ENCODE measurements at regions not wholly inside any gene's neighbourhood (a gene's known extent, or its start where the extent isn't known, plus 50 kb on each side); places are given as distances from the start of the nearest gene placed in this dataset.
A peak's percentile ranks its signal among the peaks of the same experiment; 100 is the strongest.

GRCh38 chr5:136768457-136768856 is 403.1 kb upstream of the TRPC7 start:
- ChIA-PET POLR2A (ENCODE audit: partially characterized antibody) (no interaction called here), CTCF (ENCODE audit: partially characterized antibody) (interaction anchor here (0.7 to 7.2 kb wide), 21 partner anchors 34 to 557 kb away, joined by 3 to 70 read pairs (median 3); partner anchors contain the start of gene TRPC7)
- Histone ChIP-seq H2AK5ac (ENCODE audit: low read depth, low read length) (no peak overlapping the region), H2BK5ac (ENCODE audit: low read depth, low read length) (peak overlapping the region; percentile 48; the same call in 1 of the 2 replicates), H3K23ac (ENCODE audit: insufficient read length) (no peak overlapping the region), H3K14ac (ENCODE audit: insufficient read length) (no peak overlapping the region), H3K9me3 (ENCODE audit: insufficient read depth in 2 of 2, low read depth in 1 of 2, low read length in 1 of 2) (no peaks in the 10 kb centered on the region), H3K36me3 (ENCODE audit: control insufficient read depth in 2 of 4, insufficient read depth in 4 of 4, low read length in 3 of 4) (no peaks in the 10 kb centered on the region), H4K91ac (replicated peaks; ENCODE audit: insufficient read length, low read length) (no peak overlapping the region), H2BK12ac (ENCODE audit: low read depth, low read length) (0 out of 2 replicates have a peak overlapping the region, but pooled peaks have one; percentile 5), H3K4me3 (ENCODE audit: extremely low read depth in 1 of 4, insufficient read depth in 2 of 4, low read depth in 3 of 4, low read length in 4 of 4) (no peak overlapping the region), H3K27me3 (replicated peaks in 1 of 4; ENCODE audit: control insufficient read depth in 3 of 4, extremely low read depth in 1 of 4, insufficient read depth in 3 of 4, low read length in 3 of 4) (peaks cover 0 to 1% (median 0%) of the 10 kb centered on the region in 4 experiments; a peak in 1 of 7 replicates), H2AFZ (ENCODE audit: low read length) (no peak overlapping the region), H3K4me1 (replicated peaks in 1 of 4; ENCODE audit: control insufficient read depth in 3 of 4, insufficient read depth in 4 of 4, low read length in 3 of 4) (no peaks in the 10 kb centered on the region; a peak in 1 of 7 replicates), H3K9ac (replicated peaks in 1 of 4; ENCODE audit: extremely low read depth in 1 of 4, low read depth in 3 of 4, low read length in 3 of 4) (no peak overlapping the region), H2BK120ac (replicated peaks; ENCODE audit: low read depth, low read length) (no peak overlapping the region), H3K4ac (replicated peaks; ENCODE audit: insufficient read length, low read depth, low read length) (no peak overlapping the region), H3K4me2 (ENCODE audit: insufficient read depth in 1 of 2, low read depth in 2 of 2, low read length in 2 of 2) (no peak overlapping the region), H2BK15ac (ENCODE audit: low read length) (no peak overlapping the region), H3K27ac (ENCODE audit: low read depth, low read length) (no peak overlapping the region), H3K79me1 (ENCODE audit: low read depth, low read length) (no peaks in the 10 kb centered on the region; the same call in 1 of the 2 replicates), H4K20me1 (replicated peaks in 1 of 2; ENCODE audit: control insufficient read depth in 1 of 2, insufficient read depth in 2 of 2, low read length in 2 of 2) (no peaks in the 10 kb centered on the region), H3K79me2 (ENCODE audit: control insufficient read depth in 1 of 2, insufficient read depth in 2 of 2, low read length in 2 of 2) (no peaks in the 10 kb centered on the region), H3K23me2 (ENCODE audit: low read depth, low read length) (no peaks in the 10 kb centered on the region), H3K56ac (replicated peaks; ENCODE audit: insufficient read length, low read depth, low read length) (no peak overlapping the region), H4K5ac (ENCODE audit: insufficient read length, low read depth, low read length) (no peak overlapping the region), H2BK20ac (ENCODE audit: low read length) (no peak overlapping the region), H4K8ac (ENCODE audit: extremely low read depth, insufficient read depth, low read length) (no peak overlapping the region), H3K18ac (ENCODE audit: extremely low read depth, low read length) (no peak overlapping the region)
- no peak for DNase-seq (ENCODE audit: low read depth in 1 of 2, low spot score in 2 of 2)
- FAIRE-seq, result no peak
- no peak for TF ChIP-seq PHF8 (conservative IDR thresholded peaks at IDR 0.05; ENCODE audit: low read depth, low read length)
- 91% methylated on average over 4 of the region's 4 CpGs; no CpG with 5 or more reads in 1 of the 2 experiments for WGBS, 2 experiments (ENCODE audit: extremely low coverage in 1 of 2, insufficient coverage in 1 of 2, insufficient read length in 1 of 2, insufficient replicate concordance in 2 of 2, low coverage in 1 of 2, low lambda C conversion rate in 2 of 2, missing lambda C conversion rate in 1 of 2)

Data from H1 (cell line).